GM12878 (cell line): ENCODE measurements at regions not wholly inside any gene's neighbourhood (a gene's known extent, or its start where the extent isn't known, plus 50 kb on each side); places are given as distances from the start of the nearest gene placed in this dataset.

ENCODE experiments used
- ATAC-seq: fragments of 200-7000 bp; cut with Tn5 transposase; 3 replicates; pipeline ENCODE4 v1.9.1; 2020; ENCODE audit warnings: mild to moderate bottlenecking, moderate library complexity
- BruUV-seq: library from RNA; stranded (reverse); fragments of 400-500 nt; replicated peaks from 2 replicates; lab custom pipeline; 2021; lab: Mats Ljungman, UMichigan
- CTCF ChIA-PET: fragments of 300-600 bp; sonication (Branson Sonifier 250); formaldehyde crosslinking; extraction: SDS; loops from one replicate; lab custom pipeline; 2021; ENCODE audit warnings: inconsistent platforms; lab: Yijun Ruan, JAX
- POLR2A ChIA-PET: fragments of 350-600 bp; formaldehyde crosslinking; extraction: SDS; loops from one replicate; lab custom pipeline; 2021; ENCODE audit warnings: inconsistent platforms; lab: Charles Lee
- RAD21 ChIA-PET: fragments of 300-600 bp; sonication (Branson Sonifier 250); formaldehyde crosslinking; loops from one replicate; lab custom pipeline; 2023; ENCODE audit warnings: antibody characterized with exemption; ENCODE audit not compliant: unreplicated experiment; lab: Charles Lee
- SMC1A ChIA-PET: fragments of 300-600 bp; sonication (Branson Sonifier 250); formaldehyde crosslinking; loops from one replicate; lab custom pipeline; 2023; ENCODE audit not compliant: unreplicated experiment, uncharacterized antibody; lab: Charles Lee
- DNase-seq: peaks from one replicate; pipeline ENCODE4 v3.0.0-alpha.2; 2011; ENCODE audit warnings: low read depth, low spot score
- FAIRE-seq: peaks from 3 replicates; lab custom pipeline; 2011; peaks lifted over from hg19 to GRCh38; lab: Jason Lieb, UNC
- H2AFZ ChIP-seq: 2 replicates; pipeline ENCODE4 v1.6.0; 2011; ENCODE audit warnings: low read depth, low read length, control low read depth; ENCODE audit not compliant: control insufficient read depth
- H3K27ac ChIP-seq: 2 replicates; pipeline ENCODE4 v1.5.1; 2011; ENCODE audit warnings: control low read depth; ENCODE audit not compliant: control insufficient read depth, insufficient read depth
- H3K27me3 ChIP-seq, 2 experiments: replicated peaks in 1 of 2; 2 replicates each; pipeline versions ENCODE4 v1.6.0 to v1.6.1; 2011; ENCODE audit warnings: low read length in 1 of 2; ENCODE audit not compliant: control insufficient read depth in 2 of 2, insufficient read depth in 2 of 2
- H3K36me3 ChIP-seq, 2 experiments: 2 replicates each; pipeline ENCODE4 v1.5.1; 2011; ENCODE audit warnings: low read length in 1 of 2; ENCODE audit not compliant: control insufficient read depth in 2 of 2, insufficient read depth in 2 of 2
- H3K4me1 ChIP-seq: 2 replicates; pipeline ENCODE4 v1.6.1; 2011; ENCODE audit warnings: mild to moderate bottlenecking, low read length, moderate library complexity, mixed read lengths; ENCODE audit not compliant: control insufficient read depth, insufficient read depth
- H3K4me2 ChIP-seq: 2 replicates; pipeline ENCODE4 v1.6.0; 2011; ENCODE audit warnings: control low read depth; ENCODE audit not compliant: control insufficient read depth, insufficient read depth
- H3K4me3 ChIP-seq: fragments of 200-600 bp; sonication (generic); 2 replicates; pipeline ENCODE4 v1.5.1; 2016
- H3K79me2 ChIP-seq: 2 replicates; pipeline ENCODE4 v1.6.0; 2011; ENCODE audit warnings: low read length; ENCODE audit not compliant: control insufficient read depth, insufficient read depth
- H3K9ac ChIP-seq: 2 replicates; pipeline ENCODE4 v1.8.0; 2011; ENCODE audit warnings: low read length, control low read depth, mixed read lengths; ENCODE audit not compliant: control insufficient read depth, insufficient read depth
- H3K9me3 ChIP-seq: replicated peaks from 3 replicates; pipeline ENCODE4 v1.5.1; 2011; ENCODE audit warnings: mild to moderate bottlenecking, low read length; ENCODE audit not compliant: control insufficient read depth, insufficient read depth
- H4K20me1 ChIP-seq: 2 replicates; pipeline ENCODE4 v1.6.0; 2011; ENCODE audit not compliant: control insufficient read depth, insufficient read depth
- BCLAF1 ChIP-seq: fragments of 450-650 bp; IDR thresholded peaks from 2 replicates; pipeline ENCODE4 v1.6.1; 2017; ENCODE audit warnings: antibody characterized with exemption, mild to moderate bottlenecking, moderate library complexity
- CBX3 ChIP-seq: fragments of 200-600 bp; sonication (generic); IDR thresholded peaks from 2 replicates; pipeline ENCODE4 v1.6.1; 2016; ENCODE audit warnings: low read depth, borderline replicate concordance
- CREB1 ChIP-seq: IDR thresholded peaks from 2 replicates; pipeline ENCODE4 v1.6.1; 2012; ENCODE audit warnings: low read depth, mild to moderate bottlenecking, inconsistent platforms
- FOS ChIP-seq: IDR thresholded peaks from 3 replicates; pipeline ENCODE4 v1.6.1; 2011; ENCODE audit warnings: borderline replicate concordance; ENCODE audit not compliant: insufficient read length; ENCODE audit errors: extremely low read depth
- LARP7 ChIP-seq: fragments of 450-650 bp; IDR thresholded peaks from 2 replicates; pipeline ENCODE4 v1.6.1; 2017; ENCODE audit warnings: mild to moderate bottlenecking
- MTA2 ChIP-seq: fragments of 450-650 bp; IDR thresholded peaks from 2 replicates; pipeline ENCODE4 v1.6.1; 2016; ENCODE audit warnings: low read depth, mild to moderate bottlenecking, moderate library complexity
- MXI1 ChIP-seq: fragments of 150-350 bp; IDR thresholded peaks from 2 replicates; pipeline ENCODE4 v1.6.1; 2011; ENCODE audit warnings: low read depth, mild to moderate bottlenecking, inconsistent platforms, low read length, improper control_type of control experiment
- NR2C1 ChIP-seq: fragments of 450-650 bp; IDR thresholded peaks from 2 replicates; pipeline ENCODE4 v1.6.1; 2017; ENCODE audit warnings: antibody characterized with exemption, mild to moderate bottlenecking, moderate library complexity
- PAX5 ChIP-seq: IDR thresholded peaks from 2 replicates; pipeline ENCODE4 v1.6.1; 2011; ENCODE audit warnings: low read depth, low read length, borderline replicate concordance
- POLR2A ChIP-seq: IDR thresholded peaks from 2 replicates; pipeline ENCODE4 v1.6.1; 2011; ENCODE audit warnings: low read depth, mild to moderate bottlenecking, low read length
- SMAD1 ChIP-seq: fragments of 450-650 bp; IDR thresholded peaks from 2 replicates; pipeline ENCODE4 v1.6.1; 2018; ENCODE audit warnings: mild to moderate bottlenecking, low read depth; ENCODE audit not compliant: partially characterized antibody
- TBL1XR1 ChIP-seq: IDR thresholded peaks from 2 replicates; pipeline ENCODE4 v1.6.1; 2012; ENCODE audit warnings: low read depth, low read length, improper control_type of control experiment
- WGBS: methylation state at CpG from one replicate; pipeline ENCODE4 v1.1.6; 2016; ENCODE audit warnings: low lambda C conversion rate; ENCODE audit not compliant: insufficient replicate concordance, insufficient coverage; ENCODE audit errors: missing lambda C conversion rate; 5-methylcytosine and 5-hydroxymethylcytosine counted together
- in situ Hi-C: fragments of 300-500 bp; cut with MboI; formaldehyde crosslinking; loops from 9 replicates; pipeline ENCODE4 v1.14.3; 2018; ENCODE audit warnings: mixed read lengths
- intact Hi-C: fragments of 100-400 bp; cut with micrococcal nuclease; formaldehyde crosslinking; loops from one replicate; pipeline ENCODE4 v1.14.2; 2022; ENCODE audit not compliant: unreplicated experiment
- TF ChIP-seq, protein P1 (sequence below): IDR thresholded peaks from 2 replicates; pipeline ENCODE4 v1.6.1; 2011; ENCODE audit warnings: borderline replicate concordance, low read depth, mild to moderate bottlenecking, moderate library complexity, low read length; ENCODE audit not compliant: insufficient read depth, poor library complexity, severe bottlenecking

GRCh38 chr1:90100566-90100965 lies 105.7 kb downstream of the ZNF326 start:
- intact Hi-C loops (no loop called here), in situ Hi-C loops (loop anchor here (25.0 kb wide), 1 partner anchor 1062 kb away; no protein-coding TSS in a partner anchor)
- ChIA-PET RAD21 (no interaction called here), CTCF (no interaction called here), POLR2A (no interaction called here), SMC1A (no interaction called here)
- Histone ChIP-seq H3K79me2 (no peaks in the 10 kb centered on the region), H3K27me3 (no peaks in the 10 kb centered on the region; a peak in 1 of 4 replicates), H2AFZ (no peak overlapping the region), H4K20me1 (no peaks in the 10 kb centered on the region), H3K9ac (no peak overlapping the region), H3K4me3 (no peak overlapping the region), H3K27ac (no peak overlapping the region), H3K36me3 (no peaks in the 10 kb centered on the region), H3K4me1 (no peaks in the 10 kb centered on the region), H3K9me3 (no peaks in the 10 kb centered on the region), H3K4me2 (no peak overlapping the region)
- 39% methylated on average over 4 of the region's 4 CpGs for WGBS
- ATAC-seq (no peak), FAIRE-seq (no peak), DNase-seq (no peak)
- no TSS peak for BruUV-seq
- TF ChIP-seq NR2C1 (no peak), LARP7 (no peak), FOS (no peak), TBL1XR1 (no peak), PAX5 (no peak), MTA2 (no peak), SMAD1 (no peak), BCLAF1 (no peak), CBX3 (no peak), CREB1 (no peak), POLR2A (no peak), MXI1 (no peak)
- TF ChIP-seq, protein P1, sequence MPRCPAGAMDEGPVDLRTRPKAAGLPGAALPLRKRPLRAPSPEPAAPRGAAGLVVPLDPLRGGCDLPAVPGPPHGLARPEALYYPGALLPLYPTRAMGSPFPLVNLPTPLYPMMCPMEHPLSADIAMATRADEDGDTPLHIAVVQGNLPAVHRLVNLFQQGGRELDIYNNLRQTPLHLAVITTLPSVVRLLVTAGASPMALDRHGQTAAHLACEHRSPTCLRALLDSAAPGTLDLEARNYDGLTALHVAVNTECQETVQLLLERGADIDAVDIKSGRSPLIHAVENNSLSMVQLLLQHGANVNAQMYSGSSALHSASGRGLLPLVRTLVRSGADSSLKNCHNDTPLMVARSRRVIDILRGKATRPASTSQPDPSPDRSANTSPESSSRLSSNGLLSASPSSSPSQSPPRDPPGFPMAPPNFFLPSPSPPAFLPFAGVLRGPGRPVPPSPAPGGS = no peak
